ENCODE measurements at regions not wholly inside any gene's neighbourhood (a gene's known extent, or its start where the extent isn't known, plus 50 kb on each side); places are given as distances from the start of the nearest gene placed in this dataset.
A peak's percentile ranks its signal among the peaks of the same experiment; 100 is the strongest.

- H3K27me3 ChIP-seq (ENCODE audit: control insufficient read depth, insufficient read depth, low read length): no peaks in the 10 kb centered on the region
- no peaks in the 10 kb centered on the region for H3K4me1 ChIP-seq (ENCODE audit: control insufficient read depth, insufficient read depth, low read length, poor library complexity, severe bottlenecking)
- H3K9me3 ChIP-seq (ENCODE audit: control insufficient read depth in 2 of 2, low read length in 2 of 2): no peaks in the 10 kb centered on the region
- no peak overlapping the region for H3K27ac ChIP-seq (ENCODE audit: insufficient read depth, low read length, poor library complexity, severe bottlenecking)
- peak in 1 of 3 donors; percentile 8 for DNase-seq
- Mint-ChIP-seq H3K27me3 (peaks cover 4% of the 10 kb centered on the region), H3K27ac (no peak overlapping the region), H3K9me3 (peaks cover 0 to 8% (median 2%) of the 10 kb centered on the region in 7 donors), H3K4me1 (no peaks in the 10 kb centered on the region), H3K36me3 (no peaks in the 10 kb centered on the region), H3K4me3 (no peak overlapping the region)
- no peak for ATAC-seq (ENCODE audit: low read depth in 2 of 2)
- no peaks in the 10 kb centered on the region for H3K36me3 ChIP-seq (ENCODE audit: control insufficient read depth, insufficient read depth, low read length)
- no peak overlapping the region for H3K4me3 ChIP-seq (ENCODE audit: low read depth, low read length)
Observed at GRCh38 chr12:100741084-100741711, 53.4 kb upstream of the ANO4 start.

GRCh38 chr12:100743060-100743459 lies 51.5 kb upstream of the ANO4 start:
- Mint-ChIP-seq H3K4me3 (no peak overlapping the region), H3K4me1 (no peaks in the 10 kb centered on the region), H3K27me3 (peaks cover 4% of the 10 kb centered on the region), H3K9me3 (peaks cover 0 to 8% (median 2%) of the 10 kb centered on the region in 7 donors), H3K27ac (no peak overlapping the region), H3K36me3 (no peaks in the 10 kb centered on the region)
- H3K9me3 ChIP-seq (ENCODE audit: control insufficient read depth in 2 of 2, low read length in 2 of 2): no peaks in the 10 kb centered on the region
- DNase-seq: no peak
- no peaks in the 10 kb centered on the region for H3K27me3 ChIP-seq (ENCODE audit: control insufficient read depth, insufficient read depth, low read length)
- H3K27ac ChIP-seq (ENCODE audit: insufficient read depth, low read length, poor library complexity, severe bottlenecking): no peak overlapping the region
- no peaks in the 10 kb centered on the region for H3K36me3 ChIP-seq (ENCODE audit: control insufficient read depth, insufficient read depth, low read length)
- no peaks in the 10 kb centered on the region for H3K4me1 ChIP-seq (ENCODE audit: control insufficient read depth, insufficient read depth, low read length, poor library complexity, severe bottlenecking)
- no peak for ATAC-seq (ENCODE audit: low read depth in 2 of 2)
- no peak overlapping the region for H3K4me3 ChIP-seq (ENCODE audit: low read depth, low read length)

Data from CD4-positive, CD25-positive, alpha-beta regulatory T cell (primary cell).